CD14-positive monocyte (primary cell): ENCODE measurements at regions not wholly inside any gene's neighbourhood (a gene's known extent, or its start where the extent isn't known, plus 50 kb on each side); places are given as distances from the start of the nearest gene placed in this dataset.

Experiments used
- DNase-seq, 3 donors: peaks; one replicate each; pipeline ENCODE4 v3.0.0-alpha.2; 2011 to 2022
- H2AFZ ChIP-seq: 2 replicates; pipeline ENCODE4 v1.6.0; 2012; ENCODE audit warnings: mild to moderate bottlenecking, low read depth, low read length, inconsistent platforms; ENCODE audit not compliant: insufficient read depth, poor library complexity, severe bottlenecking
- H3K27ac ChIP-seq, 2 donors: 1 replicate in 1 of 2; 2 replicates in 1 of 2; pipeline ENCODE4 v1.5.1; 2012 to 2013; ENCODE audit warnings: low read length in 2 of 2, control low read depth in 1 of 2, inconsistent platforms in 1 of 2, low read depth in 1 of 2, mild to moderate bottlenecking in 1 of 2
- H3K27me3 ChIP-seq, 2 donors: one replicate each; pipeline versions ENCODE4 v1.6.0 to v1.6.1; 2011 to 2013; ENCODE audit warnings: low read length in 2 of 2; ENCODE audit not compliant: control insufficient read depth in 2 of 2, insufficient read depth in 2 of 2
- H3K36me3 ChIP-seq, 2 donors: replicated peaks in 1 of 2; 1 replicate in 1 of 2; 2 replicates in 1 of 2; pipeline versions ENCODE4 v1.5.1 to v1.6.1; 2012 to 2013; ENCODE audit warnings: low read length in 2 of 2, control low read depth in 1 of 2, inconsistent platforms in 1 of 2, mild to moderate bottlenecking in 1 of 2; ENCODE audit not compliant: insufficient read depth in 2 of 2, control insufficient read depth in 1 of 2
- H3K4me1 ChIP-seq, 2 donors: 1 replicate in 1 of 2; 2 replicates in 1 of 2; pipeline versions ENCODE4 v1.5.1 to v1.6.1; 2012 to 2013; ENCODE audit warnings: low read length in 2 of 2, control low read depth in 1 of 2, inconsistent platforms in 1 of 2, mild to moderate bottlenecking in 1 of 2, moderate library complexity in 1 of 2; ENCODE audit not compliant: insufficient read depth in 2 of 2, control insufficient read depth in 1 of 2
- H3K4me2 ChIP-seq: replicated peaks from 2 replicates; pipeline ENCODE3; 2012; ENCODE audit warnings: low read length, moderate library complexity, mild to moderate bottlenecking; ENCODE audit not compliant: poor library complexity, severe bottlenecking; ENCODE audit errors: extremely low read depth
- H3K4me3 ChIP-seq, 3 experiments: fragments of 200-600 bp in 1 of 3; sonication (generic) in 1 of 3; replicated peaks in 1 of 3; 1 replicate in 2 of 3; 2 replicates in 1 of 3; pipeline ENCODE4 v1.5.1; 2011 to 2013; ENCODE audit warnings: low read length in 3 of 3, mild to moderate bottlenecking in 3 of 3, control low read depth in 2 of 3, low read depth in 2 of 3, inconsistent platforms in 1 of 3, moderate library complexity in 1 of 3
- H3K79me2 ChIP-seq: 2 replicates; pipeline ENCODE4 v1.6.0; 2012; ENCODE audit warnings: mild to moderate bottlenecking, control low read depth, inconsistent platforms, low read length, moderate library complexity; ENCODE audit not compliant: insufficient read depth
- H3K9ac ChIP-seq: 2 replicates; pipeline ENCODE4 v1.6.0; 2017; ENCODE audit warnings: low read length, mild to moderate bottlenecking; ENCODE audit not compliant: insufficient read depth, poor library complexity, severe bottlenecking
- H3K9me3 ChIP-seq, 2 donors: replicated peaks in 1 of 2; 1 replicate in 1 of 2; 2 replicates in 1 of 2; pipeline versions ENCODE4 v1.5.1 to v1.6.1; 2012 to 2013; ENCODE audit warnings: low read length in 2 of 2, control low read depth in 1 of 2; ENCODE audit not compliant: control insufficient read depth in 1 of 2, insufficient read depth in 1 of 2
- H4K20me1 ChIP-seq: 2 replicates; pipeline ENCODE4 v1.6.0; 2012; ENCODE audit warnings: mild to moderate bottlenecking, low read length, control low read depth, moderate library complexity; ENCODE audit not compliant: insufficient read depth
- H3K27ac Mint-ChIP-seq, 7 donors: one replicate each; pipeline ENCODE4 v1.8.0; 2020; ENCODE audit warnings: mild to moderate bottlenecking in 7 of 7, mixed read lengths in 7 of 7, moderate library complexity in 6 of 7, inconsistent platforms in 2 of 7
- H3K27me3 Mint-ChIP-seq, 3 donors: one replicate each; pipeline ENCODE4 v1.8.0; 2021 to 2022; ENCODE audit warnings: low read depth in 3 of 3, mild to moderate bottlenecking in 3 of 3, mixed read lengths in 3 of 3, moderate library complexity in 3 of 3, inconsistent platforms in 1 of 3
- H3K36me3 Mint-ChIP-seq, 2 donors: one replicate each; pipeline ENCODE4 v1.8.0; 2020; ENCODE audit warnings: mixed read lengths in 2 of 2, inconsistent platforms in 1 of 2, mild to moderate bottlenecking in 1 of 2
- H3K4me1 Mint-ChIP-seq: one replicate; pipeline ENCODE4 v1.8.0; 2020; ENCODE audit warnings: mild to moderate bottlenecking, mixed read lengths
- H3K4me3 Mint-ChIP-seq, 2 donors: one replicate each; pipeline ENCODE4 v1.8.0; 2020; ENCODE audit warnings: mild to moderate bottlenecking in 2 of 2, mixed read lengths in 2 of 2, moderate library complexity in 1 of 2
- H3K9me3 Mint-ChIP-seq, 7 donors: one replicate each; pipeline ENCODE4 v1.8.0; 2020 to 2022; ENCODE audit warnings: mixed read lengths in 7 of 7, mild to moderate bottlenecking in 6 of 7, moderate library complexity in 6 of 7, inconsistent platforms in 2 of 7
- WGBS: methylation state at CpG from one replicate; pipeline ENCODE4 v1.1.5; 2013; ENCODE audit warnings: missing lambda C conversion rate; ENCODE audit not compliant: insufficient coverage; 5-methylcytosine and 5-hydroxymethylcytosine counted together
- intact Hi-C, 2 donors: fragments of 100-400 bp; cut with micrococcal nuclease; formaldehyde crosslinking; loops; one replicate each; pipeline versions ENCODE4 v1.15.0 to v1.15.1; 2023
- TF ChIP-seq, protein P1 (sequence below): fragments of 200-600 bp; IDR thresholded peaks from one replicate; pipeline ENCODE4 v1.8.0; 2022; ENCODE audit warnings: antibody characterized with exemption, mild to moderate bottlenecking

GRCh38 chr6:41467061-41467460 is 79.1 kb upstream of the FOXP4 start:
- Histone ChIP-seq H3K4me2 (no peak overlapping the region), H3K9me3 (no peaks in the 10 kb centered on the region), H2AFZ (no peak overlapping the region), H4K20me1 (no peaks in the 10 kb centered on the region), H3K9ac (no peak overlapping the region), H3K79me2 (no peaks in the 10 kb centered on the region), H3K4me1 (peaks cover 3 to 17% of the 10 kb centered on the region in 2 donors), H3K27ac (no peak overlapping the region), H3K27me3 (peaks cover 20 to 47% of the 10 kb centered on the region in 2 donors), H3K36me3 (no peaks in the 10 kb centered on the region), H3K4me3 (no peak overlapping the region)
- H3K4me1 Mint-ChIP-seq, result peaks cover 14% of the 10 kb centered on the region
- TF ChIP-seq, protein P1, sequence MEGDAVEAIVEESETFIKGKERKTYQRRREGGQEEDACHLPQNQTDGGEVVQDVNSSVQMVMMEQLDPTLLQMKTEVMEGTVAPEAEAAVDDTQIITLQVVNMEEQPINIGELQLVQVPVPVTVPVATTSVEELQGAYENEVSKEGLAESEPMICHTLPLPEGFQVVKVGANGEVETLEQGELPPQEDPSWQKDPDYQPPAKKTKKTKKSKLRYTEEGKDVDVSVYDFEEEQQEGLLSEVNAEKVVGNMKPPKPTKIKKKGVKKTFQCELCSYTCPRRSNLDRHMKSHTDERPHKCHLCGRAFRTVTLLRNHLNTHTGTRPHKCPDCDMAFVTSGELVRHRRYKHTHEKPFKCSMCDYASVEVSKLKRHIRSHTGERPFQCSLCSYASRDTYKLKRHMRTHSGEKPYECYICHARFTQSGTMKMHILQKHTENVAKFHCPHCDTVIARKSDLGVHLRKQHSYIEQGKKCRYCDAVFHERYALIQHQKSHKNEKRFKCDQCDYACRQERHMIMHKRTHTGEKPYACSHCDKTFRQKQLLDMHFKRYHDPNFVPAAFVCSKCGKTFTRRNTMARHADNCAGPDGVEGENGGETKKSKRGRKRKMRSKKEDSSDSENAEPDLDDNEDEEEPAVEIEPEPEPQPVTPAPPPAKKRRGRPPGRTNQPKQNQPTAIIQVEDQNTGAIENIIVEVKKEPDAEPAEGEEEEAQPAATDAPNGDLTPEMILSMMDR, result no peak
- H3K4me3 Mint-ChIP-seq, result peak overlapping the region in 1 of 2 donors; percentile 46
- DNase-seq, result no peak
- WGBS, result no CpG with 5 or more reads among the region's 10 CpGs
- peaks cover 0 to 17% (median 0%) of the 10 kb centered on the region in 7 donors for H3K9me3 Mint-ChIP-seq
- H3K36me3 Mint-ChIP-seq, result no peaks in the 10 kb centered on the region
- intact Hi-C loops, result no loop called here
- peaks cover 43 to 57% (median 56%) of the 10 kb centered on the region in 3 donors for H3K27me3 Mint-ChIP-seq
- no peak overlapping the region for H3K27ac Mint-ChIP-seq

GRCh38 chr6:41467627-41468404 is 78.4 kb upstream of the FOXP4 start:
- Histone ChIP-seq H3K4me2 (no peak overlapping the region), H3K4me3 (no peak overlapping the region), H3K36me3 (no peaks in the 10 kb centered on the region), H3K9me3 (no peaks in the 10 kb centered on the region), H3K9ac (no peak overlapping the region), H3K79me2 (no peaks in the 10 kb centered on the region), H3K4me1 (peaks cover 3 to 17% of the 10 kb centered on the region in 2 donors), H4K20me1 (no peaks in the 10 kb centered on the region), H3K27me3 (peaks cover 20 to 51% of the 10 kb centered on the region in 2 donors), H3K27ac (no peak overlapping the region), H2AFZ (no peak overlapping the region)
- intact Hi-C loops, result no loop called here
- WGBS, result 96% methylated on average over 8 of the region's 16 CpGs
- Mint-ChIP-seq H3K9me3 (peaks cover 0 to 17% (median 0%) of the 10 kb centered on the region in 7 donors), H3K4me1 (peaks cover 14% of the 10 kb centered on the region), H3K36me3 (no peaks in the 10 kb centered on the region), H3K27me3 (peaks cover 47 to 64% (median 61%) of the 10 kb centered on the region in 3 donors), H3K4me3 (no peak overlapping the region), H3K27ac (no peak overlapping the region)
- TF ChIP-seq, protein P1, result no peak
- no peak for DNase-seq
